Heart left ventricle (tissue), 13 donors: ENCODE measurements at regions not wholly inside any gene's neighbourhood (a gene's known extent, or its start where the extent isn't known, plus 50 kb on each side); places are given as distances from the start of the nearest gene placed in this dataset.

ENCODE experiments used
- CTCF ChIP-seq, 12 donors: fragments of 200-600 bp; sonication (generic) in 4 of 12; IDR thresholded peaks; one replicate each; pipeline versions ENCODE4 v1.5.0 to v1.8.0; 2018 to 2022; ENCODE audit warnings: antibody characterized with exemption in 12 of 12, mild to moderate bottlenecking in 5 of 12
- POLR2A ChIP-seq, 2 donors: fragments of 450-650 bp; IDR thresholded peaks; one replicate each; pipeline ENCODE4 v1.6.1; 2017; ENCODE audit warnings: antibody characterized with exemption in 2 of 2, mild to moderate bottlenecking in 2 of 2, moderate library complexity in 2 of 2
- donor health status: ischemic (EF 13 %, LVEDD 7.1; RV severe dilation, severe dysfunction).
- donor health status: DM: no; HTN: yes; CAD: no.
- donor health status: DM: no; HTN: no; CAD: no.
- donor health status: ischemic (EF 25% LVEDD 6.9; RV normal size, moderate dysfunction).
- donor health status: ischemic (EF 25% LVEDD 5.7; RV mildly dilated, moderate dysfunction).
- donor health status: ischemic (EF 35%, LVEDD 5.7; RV mildly dilated, moderate dysfunction).
- donor health status: nonischemic (EF 11% LVEDD 7.7; RV severe dilation, severe dysfunction).
- donor health status: DM: yes; HTN: yes; CAD: no.
- donor health status: PGD.
- donor health status: ischemic (EF 29% LVEDD 5.4; RV normal size, mild dysfunction).
- donor health status: nonischemic (EF 23%, LVEDD 6.1; RV moderate dilation, normal function).

GRCh38 chr6:115055579-115055978, 712.8 kb upstream of the HS3ST5 start:
- TF ChIP-seq CTCF (IDR thresholded peaks at IDR 0.05) (no peak), POLR2A (IDR thresholded peaks at IDR 0.05) (no peak)
